Activated CD8-positive, alpha-beta memory T cell treated with anti-CD3 and anti-CD28 coated beads, Interleukin-2, amount 10 ng/mL, durations not matched to agents 7 days and 5 days (primary cell): ENCODE measurements at regions not wholly inside any gene's neighbourhood (a gene's known extent, or its start where the extent isn't known, plus 50 kb on each side); places are given as distances from the start of the nearest gene placed in this dataset.

Experiments used
- ATAC-seq: fragments of 150-1000 bp; cut with Tn5 transposase; one replicate; pipeline ENCODE4 v1.10.0; 2021; ENCODE audit warnings: moderate library complexity
- CTCF ChIA-PET: fragments of 350-600 bp; sonication (Branson Sonifier 250); formaldehyde crosslinking; loops from one replicate; lab custom pipeline; 2021; ENCODE audit warnings: antibody characterized with exemption; lab: Charles Lee
- DNase-seq: peaks from one replicate; pipeline ENCODE4 v3.0.0-alpha.2; 2020
- H3K27ac Mint-ChIP-seq: one replicate; pipeline ENCODE4 v1.8.0; 2021; ENCODE audit warnings: mild to moderate bottlenecking, mixed read lengths
- H3K27me3 Mint-ChIP-seq: one replicate; pipeline ENCODE4 v1.8.0; 2021; ENCODE audit warnings: mixed read lengths
- H3K36me3 Mint-ChIP-seq: one replicate; pipeline ENCODE4 v1.8.0; 2021; ENCODE audit warnings: mild to moderate bottlenecking, mixed read lengths
- H3K4me1 Mint-ChIP-seq: one replicate; pipeline ENCODE4 v1.8.0; 2021; ENCODE audit warnings: mixed read lengths
- H3K4me3 Mint-ChIP-seq: one replicate; pipeline ENCODE4 v1.8.0; 2021; ENCODE audit warnings: mild to moderate bottlenecking, moderate library complexity, mixed read lengths
- H3K9me3 Mint-ChIP-seq: one replicate; pipeline ENCODE4 v1.8.0; 2022; ENCODE audit warnings: low read depth, mixed read lengths

- no peak overlapping the region for H3K27ac Mint-ChIP-seq
- CTCF ChIA-PET, result interaction anchor here (0.7 to 3.0 kb wide), 10 partner anchors 9 to 355 kb away, joined by 3 to 17 read pairs (median 3); no protein-coding TSS in a partner anchor
- no peak overlapping the region for H3K4me3 Mint-ChIP-seq
- DNase-seq (no peak), ATAC-seq (peak; percentile 36)
- H3K9me3 Mint-ChIP-seq, result no peaks in the 10 kb centered on the region
- H3K36me3 Mint-ChIP-seq, result no peaks in the 10 kb centered on the region
- no peaks in the 10 kb centered on the region for H3K4me1 Mint-ChIP-seq
- H3K27me3 Mint-ChIP-seq, result peaks cover 9% of the 10 kb centered on the region
Measured at GRCh38 chr6:166786704-166787293, 159.7 kb upstream of the RPS6KA2 start.

GRCh38 chr6:166785131-166785530 lies 158.1 kb upstream of the RPS6KA2 start:
- CTCF ChIA-PET, result interaction anchor here (0.9 to 3.0 kb wide), 5 partner anchors 10 to 204 kb away, joined by 3 to 17 read pairs (median 3); no protein-coding TSS in a partner anchor
- no peak for DNase-seq
- Mint-ChIP-seq H3K27me3 (peaks cover 3% of the 10 kb centered on the region), H3K36me3 (no peaks in the 10 kb centered on the region), H3K4me1 (no peaks in the 10 kb centered on the region), H3K9me3 (no peaks in the 10 kb centered on the region), H3K27ac (no peak overlapping the region), H3K4me3 (no peak overlapping the region)
- no peak for ATAC-seq

DNA sequence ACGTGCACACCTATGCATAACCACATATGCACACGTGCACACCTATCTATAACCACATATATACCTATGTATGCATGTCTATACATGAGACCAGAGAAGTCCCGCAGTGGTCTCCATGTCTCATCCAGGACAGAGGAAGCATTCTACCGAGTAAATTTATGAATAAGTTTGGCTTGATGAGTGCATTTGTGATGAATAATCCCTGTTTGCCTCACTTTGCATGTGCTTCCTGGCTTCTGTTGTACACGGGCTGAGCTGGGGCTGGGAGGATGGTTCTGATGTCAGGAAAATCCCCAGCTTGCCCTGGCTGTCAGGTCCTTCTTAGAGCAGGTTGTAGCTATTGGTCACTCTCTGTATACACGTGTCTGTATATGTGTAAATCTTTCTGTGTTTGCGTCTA lies 157.6 kb upstream of the RPS6KA2 start:
- Mint-ChIP-seq H3K4me1 (no peaks in the 10 kb centered on the region), H3K27me3 (peaks cover 3% of the 10 kb centered on the region), H3K9me3 (no peaks in the 10 kb centered on the region), H3K36me3 (no peaks in the 10 kb centered on the region), H3K27ac (no peak overlapping the region), H3K4me3 (no peak overlapping the region)
- CTCF ChIA-PET, result interaction anchor here (0.9 to 3.0 kb wide), 4 partner anchors 10 to 205 kb away, joined by 3 to 17 read pairs (median 6); no protein-coding TSS in a partner anchor
- ATAC-seq, result no peak
- DNase-seq, result no peak

GRCh38 chr6:166782520-166782919 lies 155.5 kb upstream of the RPS6KA2 start:
- CTCF ChIA-PET, result interaction anchor here (1.5 kb wide), 1 partner anchor 359 kb away, joined by 4 read pairs; no protein-coding TSS in a partner anchor
- Mint-ChIP-seq H3K4me3 (no peak overlapping the region), H3K27ac (no peak overlapping the region), H3K9me3 (no peaks in the 10 kb centered on the region), H3K4me1 (no peaks in the 10 kb centered on the region), H3K36me3 (no peaks in the 10 kb centered on the region), H3K27me3 (peaks cover 3% of the 10 kb centered on the region)
- no peak for ATAC-seq
- DNase-seq, result no peak

DNA sequence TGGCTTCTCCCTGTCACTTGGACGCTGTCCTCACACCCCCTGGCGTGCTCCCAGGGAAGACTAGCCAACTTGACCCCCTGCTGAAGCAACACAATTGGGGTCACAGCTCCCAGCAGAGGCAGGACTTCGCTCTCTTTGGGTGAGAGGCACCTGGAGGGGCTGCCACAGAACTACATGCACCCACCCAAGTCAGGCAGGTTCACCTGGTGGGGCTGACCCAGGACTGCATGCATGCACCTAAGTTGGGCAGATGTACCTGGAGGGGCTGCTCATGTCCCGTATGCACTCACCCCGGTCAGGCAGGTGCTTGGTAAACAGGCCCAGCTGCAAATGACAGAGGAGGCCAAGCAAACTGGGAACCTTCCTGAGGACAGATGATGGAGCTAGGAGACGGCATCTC lies 154.3 kb upstream of the RPS6KA2 start:
- ATAC-seq, result no peak
- Mint-ChIP-seq H3K4me3 (no peak overlapping the region), H3K27ac (no peak overlapping the region), H3K27me3 (peaks cover 13% of the 10 kb centered on the region), H3K36me3 (no peaks in the 10 kb centered on the region), H3K9me3 (no peaks in the 10 kb centered on the region), H3K4me1 (no peaks in the 10 kb centered on the region)
- no peak for DNase-seq
- CTCF ChIA-PET, result interaction anchor here (1.0 kb wide), 1 partner anchor 198 kb away, joined by 3 read pairs; no protein-coding TSS in a partner anchor

DNA sequence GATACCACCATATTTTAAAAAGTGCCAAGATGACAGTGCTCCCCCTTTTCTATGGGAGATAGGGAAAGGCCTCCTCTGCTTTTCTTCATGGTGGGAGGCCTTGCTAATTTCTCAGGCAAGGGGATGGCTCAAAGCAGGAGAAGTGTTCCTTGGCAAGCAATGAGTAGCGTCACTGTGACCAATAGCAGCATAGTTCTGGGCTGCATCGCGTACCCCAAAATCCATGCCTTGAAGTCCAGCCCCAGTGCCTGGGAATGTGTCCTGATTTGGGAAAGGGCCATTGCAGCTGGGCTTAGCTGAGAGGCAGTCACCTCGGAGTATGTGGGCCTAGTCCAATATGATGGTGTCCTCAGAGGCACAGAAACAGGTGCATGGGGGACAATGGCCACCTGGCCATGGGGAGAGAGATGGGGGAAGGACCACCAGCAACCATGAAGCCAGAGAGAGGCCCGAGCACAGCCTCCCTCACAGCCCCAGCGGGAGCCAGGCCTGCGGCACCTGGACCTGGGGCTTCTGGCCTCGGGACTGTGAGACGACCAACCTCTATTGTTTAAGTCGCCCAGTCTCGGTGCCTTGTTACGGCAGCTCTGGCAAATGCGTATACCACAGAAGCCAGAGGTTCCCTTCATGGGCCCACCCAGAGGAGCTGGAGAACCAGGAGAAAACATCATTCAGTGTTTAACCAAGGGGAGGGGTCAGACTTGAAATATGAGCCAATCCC lies 153.1 kb upstream of the RPS6KA2 start:
- Mint-ChIP-seq H3K4me3 (no peak overlapping the region), H3K4me1 (no peaks in the 10 kb centered on the region), H3K36me3 (no peaks in the 10 kb centered on the region), H3K27ac (no peak overlapping the region), H3K27me3 (peaks cover 19% of the 10 kb centered on the region), H3K9me3 (no peaks in the 10 kb centered on the region)
- CTCF ChIA-PET, result no interaction called here
- DNase-seq (no peak), ATAC-seq (no peak)

DNA sequence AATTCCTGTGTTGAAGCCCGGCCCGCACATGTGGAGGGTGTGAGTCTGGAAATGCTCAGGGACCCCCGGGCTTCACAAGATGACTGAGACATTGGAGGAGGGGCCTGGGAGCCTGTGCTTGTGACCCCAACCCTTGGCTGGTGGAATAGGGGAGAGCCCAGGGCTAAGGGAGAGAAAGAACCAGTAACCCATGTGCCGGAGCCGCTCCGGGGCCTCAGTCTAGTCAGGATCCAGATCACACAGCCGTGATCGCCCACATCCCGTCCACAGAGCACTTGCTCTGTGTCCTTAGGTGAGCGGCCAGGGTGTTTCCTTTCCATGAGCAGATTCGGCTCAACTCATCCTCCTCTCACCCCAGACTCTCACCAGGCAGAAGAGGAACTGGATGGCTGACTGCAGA lies 152.3 kb upstream of the RPS6KA2 start:
- Mint-ChIP-seq H3K9me3 (no peaks in the 10 kb centered on the region), H3K36me3 (no peaks in the 10 kb centered on the region), H3K4me1 (no peaks in the 10 kb centered on the region), H3K27ac (no peak overlapping the region), H3K4me3 (no peak overlapping the region), H3K27me3 (peaks cover 19% of the 10 kb centered on the region)
- DNase-seq (no peak), ATAC-seq (no peak)
- CTCF ChIA-PET, result interaction anchor here (2.8 kb wide), 1 partner anchor 210 kb away, joined by 6 read pairs; no protein-coding TSS in a partner anchor

GRCh38 chr6:166778776-166779175 lies 151.7 kb upstream of the RPS6KA2 start:
- H3K27me3 Mint-ChIP-seq, result peaks cover 19% of the 10 kb centered on the region
- H3K27ac Mint-ChIP-seq, result no peak overlapping the region
- no peaks in the 10 kb centered on the region for H3K4me1 Mint-ChIP-seq
- H3K36me3 Mint-ChIP-seq, result no peaks in the 10 kb centered on the region
- DNase-seq (no peak), ATAC-seq (no peak)
- H3K9me3 Mint-ChIP-seq, result no peaks in the 10 kb centered on the region
- H3K4me3 Mint-ChIP-seq, result no peak overlapping the region
- CTCF ChIA-PET, result interaction anchor here (1.2 to 2.8 kb wide), 3 partner anchors 9 to 362 kb away, joined by 3 to 6 read pairs (median 4); no protein-coding TSS in a partner anchor

DNA sequence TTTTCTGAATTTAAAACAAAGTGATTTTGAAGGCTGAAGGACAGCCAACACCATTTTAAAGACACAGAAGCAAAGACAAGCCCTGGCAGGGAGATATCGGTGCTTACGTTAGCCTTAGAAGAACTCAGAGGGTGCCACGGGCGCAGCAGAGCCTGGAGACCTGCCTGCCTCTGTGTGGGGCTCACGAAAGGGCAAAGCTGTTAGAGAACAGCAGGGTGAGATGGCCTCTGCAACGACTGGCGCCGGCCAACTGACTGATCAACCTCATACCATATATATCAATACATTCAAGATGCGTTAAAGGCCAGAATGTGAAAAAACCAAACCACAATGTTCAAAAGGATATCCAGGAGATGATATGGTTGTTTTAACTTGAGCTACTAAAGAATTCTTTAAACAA lies 151.0 kb upstream of the RPS6KA2 start:
- Mint-ChIP-seq H3K4me3 (no peak overlapping the region), H3K27ac (no peak overlapping the region), H3K27me3 (peaks cover 25% of the 10 kb centered on the region), H3K9me3 (no peaks in the 10 kb centered on the region), H3K4me1 (no peaks in the 10 kb centered on the region), H3K36me3 (no peaks in the 10 kb centered on the region)
- CTCF ChIA-PET, result interaction anchor here (1.2 to 2.8 kb wide), 3 partner anchors 10 to 363 kb away, joined by 3 to 6 read pairs (median 4); no protein-coding TSS in a partner anchor
- ATAC-seq, result no peak
- no peak for DNase-seq

DNA sequence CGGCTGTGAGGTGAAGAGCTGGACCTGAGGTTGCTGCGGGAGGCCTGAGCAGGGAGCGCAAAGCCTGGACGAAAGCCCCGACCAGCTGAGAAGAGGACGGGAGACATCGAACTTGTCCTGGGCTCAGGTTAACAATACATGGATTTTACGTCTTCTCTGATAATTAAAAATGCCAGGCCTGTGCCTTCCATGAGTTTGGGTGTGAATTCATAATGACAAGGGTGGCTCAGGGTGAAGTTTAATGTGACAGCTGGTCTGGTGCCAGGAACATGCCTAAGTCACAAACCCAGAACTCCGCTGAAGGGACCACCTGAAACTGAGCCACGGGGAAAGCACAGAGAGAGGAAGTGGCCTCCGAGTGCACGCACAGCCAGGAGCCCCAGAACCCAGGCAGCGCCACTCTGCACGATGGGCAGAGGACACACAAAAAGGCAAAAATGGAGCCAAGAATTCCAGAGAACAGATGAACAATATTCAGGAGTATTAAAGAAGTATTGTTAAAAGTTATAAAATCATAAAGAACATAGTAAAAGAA lies 150.1 kb upstream of the RPS6KA2 start:
- DNase-seq, result no peak
- no peak overlapping the region for H3K27ac Mint-ChIP-seq
- no peak for ATAC-seq
- no peaks in the 10 kb centered on the region for H3K4me1 Mint-ChIP-seq
- H3K36me3 Mint-ChIP-seq, result no peaks in the 10 kb centered on the region
- no peak overlapping the region for H3K4me3 Mint-ChIP-seq
- CTCF ChIA-PET, result interaction anchor here (0.8 to 2.8 kb wide), 3 partner anchors 11 to 212 kb away, joined by 3 to 6 read pairs (median 4); no protein-coding TSS in a partner anchor
- no peaks in the 10 kb centered on the region for H3K9me3 Mint-ChIP-seq
- H3K27me3 Mint-ChIP-seq, result peaks cover 29% of the 10 kb centered on the region

DNA sequence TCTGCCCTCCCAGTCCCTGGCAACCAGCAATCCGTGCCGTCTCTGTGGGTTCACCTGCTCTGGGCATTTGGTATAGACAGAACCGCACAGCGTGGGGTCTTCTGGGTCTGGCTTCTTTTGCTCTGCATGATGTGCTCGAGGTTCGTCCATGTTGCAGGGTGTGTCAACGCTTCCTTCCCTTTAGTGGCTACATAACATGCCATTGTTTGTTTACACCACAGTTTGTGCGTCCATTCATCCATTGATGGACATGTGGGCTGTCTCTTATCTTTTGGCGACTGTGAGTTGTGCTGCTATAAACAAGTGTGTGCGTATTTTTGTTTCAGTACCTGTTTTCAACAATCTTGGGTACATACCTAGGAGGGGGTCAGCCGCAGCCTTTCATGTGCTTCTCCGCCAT lies 149.5 kb upstream of the RPS6KA2 start:
- Mint-ChIP-seq H3K27ac (no peak overlapping the region), H3K4me1 (no peaks in the 10 kb centered on the region), H3K36me3 (no peaks in the 10 kb centered on the region), H3K9me3 (no peaks in the 10 kb centered on the region), H3K27me3 (peaks cover 33% of the 10 kb centered on the region), H3K4me3 (no peak overlapping the region)
- DNase-seq, result no peak
- CTCF ChIA-PET, result interaction anchor here (0.8 to 2.8 kb wide), 5 partner anchors 10 to 366 kb away, joined by 3 to 6 read pairs (median 3); no protein-coding TSS in a partner anchor
- ATAC-seq, result no peak

GRCh38 chr6:166775923-166776220 lies 148.8 kb upstream of the RPS6KA2 start:
- Mint-ChIP-seq H3K27me3 (peaks cover 40% of the 10 kb centered on the region), H3K4me1 (peaks cover 6% of the 10 kb centered on the region), H3K4me3 (no peak overlapping the region), H3K27ac (no peak overlapping the region), H3K9me3 (no peaks in the 10 kb centered on the region), H3K36me3 (no peaks in the 10 kb centered on the region)
- DNase-seq (no peak), ATAC-seq (no peak)
- CTCF ChIA-PET, result interaction anchor here (0.8 to 3.0 kb wide), 16 partner anchors 9 to 576 kb away, joined by 3 to 23 read pairs (median 4); partner anchors contain the start of genes CCR6, RNASET2 and UNC93A

DNA sequence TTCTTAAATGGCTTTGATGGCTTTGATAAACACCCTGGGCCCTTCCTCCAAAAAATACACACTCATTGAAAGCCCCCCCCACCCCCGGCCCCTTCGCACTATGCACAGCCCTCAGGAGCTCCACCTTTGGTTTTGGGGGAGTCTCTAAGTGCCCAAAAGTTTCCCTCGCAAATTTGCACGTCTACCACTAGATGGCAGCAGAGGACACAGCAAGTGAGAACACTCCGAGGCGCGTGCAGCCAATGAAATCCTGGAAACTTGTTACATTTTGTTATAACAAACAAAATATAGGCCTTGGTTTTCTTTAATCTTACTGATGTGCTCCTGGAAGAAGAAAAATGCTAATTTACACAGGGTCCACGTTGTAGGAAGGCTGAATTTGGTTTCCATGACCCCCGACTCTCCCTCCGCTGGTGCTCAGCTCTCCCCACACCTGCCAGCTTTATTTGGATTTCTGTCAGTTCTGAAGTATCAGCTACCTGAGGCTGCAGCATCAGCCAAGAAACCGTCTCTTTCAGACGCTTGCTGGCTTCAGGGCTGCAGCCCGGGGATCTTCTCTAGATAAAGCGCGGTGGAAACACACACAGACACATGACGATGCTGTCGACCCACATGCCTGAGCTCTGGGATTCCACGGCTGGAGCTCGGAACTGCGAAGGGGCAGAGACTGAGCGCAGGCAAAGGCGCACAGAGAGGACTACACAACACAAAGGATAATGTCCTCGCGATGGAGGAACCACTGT lies 148.3 kb upstream of the RPS6KA2 start:
- CTCF ChIA-PET, result interaction anchor here (0.6 to 3.0 kb wide), 40 partner anchors 10 to 577 kb away, joined by 3 to 23 read pairs (median 4); partner anchors contain the start of genes CCR6, CEP43, RNASET2 and RPS6KA2
- no peaks in the 10 kb centered on the region for H3K36me3 Mint-ChIP-seq
- no peak overlapping the region for H3K27ac Mint-ChIP-seq
- H3K27me3 Mint-ChIP-seq, result peaks cover 46% of the 10 kb centered on the region
- H3K9me3 Mint-ChIP-seq, result no peaks in the 10 kb centered on the region
- ATAC-seq (peak; percentile 78), DNase-seq (peak; percentile 75)
- peaks cover 6% of the 10 kb centered on the region for H3K4me1 Mint-ChIP-seq
- no peak overlapping the region for H3K4me3 Mint-ChIP-seq
